ENCODE measurements at regions not wholly inside any gene's neighbourhood (a gene's known extent, or its start where the extent isn't known, plus 50 kb on each side); places are given as distances from the start of the nearest gene placed in this dataset.
"Not testable (repeated sequence)": the region's sequence is repeated elsewhere in the genome, so short reads cannot be mapped to it uniquely, and the experiment has no call there.

GRCh38 chr3:72271216-72271615 is 486.3 kb upstream of the PROK2 start:
- no peak for DNase-seq

- DNase-seq: no peak
These were observed 485.8 kb upstream of the PROK2 start for GRCh38 chr3:72270730-72271129.

GRCh38 chr3:72270072-72270681 is 485.2 kb upstream of the PROK2 start:
- DNase-seq: peak; percentile 96

- DNase-seq: no peak
These were observed 484.5 kb upstream of the PROK2 start for GRCh38 chr3:72269475-72269874.

GRCh38 chr3:72266921-72267524 is 482.1 kb upstream of the PROK2 start:
- DNase-seq: not testable (repeated sequence)

- DNase-seq: no peak
These were observed 481.0 kb upstream of the PROK2 start for GRCh38 chr3:72266016-72266370.

- peak; percentile 46 for DNase-seq
These were observed 480.5 kb upstream of the PROK2 start for GRCh38 chr3:72265256-72266015.

GRCh38 chr3:72263223-72263990 is 478.5 kb upstream of the PROK2 start:
- DNase-seq: peak; percentile 20

- no peak for DNase-seq
These were observed 477.8 kb upstream of the PROK2 start for GRCh38 chr3:72262736-72263135.

GRCh38 chr3:72261566-72262564 is 476.9 kb upstream of the PROK2 start:
- DNase-seq: no peak

GRCh38 chr3:72260588-72260910 is 475.6 kb upstream of the PROK2 start:
- no peak for DNase-seq

GRCh38 chr3:72259755-72260587 is 475.0 kb upstream of the PROK2 start:
- DNase-seq: no peak

GRCh38 chr3:72258361-72259141 is 473.6 kb upstream of the PROK2 start:
- no peak for DNase-seq

GRCh38 chr3:72257738-72258137 is 472.8 kb upstream of the PROK2 start:
- no peak for DNase-seq

- DNase-seq: no peak
These were observed 472.3 kb upstream of the PROK2 start for GRCh38 chr3:72257203-72257602.

GRCh38 chr3:72256716-72257115 is 471.8 kb upstream of the PROK2 start:
- no peak for DNase-seq

GRCh38 chr3:72255791-72256559 is 471.0 kb upstream of the PROK2 start:
- DNase-seq: no peak

GRCh38 chr3:72255191-72255590 is 470.2 kb upstream of the PROK2 start:
- DNase-seq: peak; percentile 57

GRCh38 chr3:72254483-72254882 is 469.5 kb upstream of the PROK2 start:
- no peak for DNase-seq

GRCh38 chr3:72250725-72251124 is 465.8 kb upstream of the PROK2 start:
- no peak for DNase-seq
